Activated B cell treated with CpG ODN at 0.5 μM for 24 hours (primary cell): ENCODE measurements at regions not wholly inside any gene's neighbourhood (a gene's known extent, or its start where the extent isn't known, plus 50 kb on each side); places are given as distances from the start of the nearest gene placed in this dataset.
"Not testable (repeated sequence)": the region's sequence is repeated elsewhere in the genome, so short reads cannot be mapped to it uniquely, and the experiment has no call there.

Experiments used
- ATAC-seq: fragments of 200-7000 bp; cut with Tn5 transposase; one replicate; pipeline ENCODE4 v1.10.0; 2021; ENCODE audit warnings: low read depth, mild to moderate bottlenecking, moderate library complexity
- CTCF ChIA-PET: fragments of 350-600 bp; sonication (Branson Sonifier 250); formaldehyde crosslinking; loops from one replicate; lab custom pipeline; 2021; ENCODE audit warnings: antibody characterized with exemption; lab: Charles Lee
- POLR2A ChIA-PET: fragments of 350-600 bp; sonication (Branson Sonifier 250); formaldehyde crosslinking; loops from one replicate; lab custom pipeline; 2021; ENCODE audit warnings: antibody characterized with exemption; lab: Charles Lee
- DNase-seq: peaks from one replicate; pipeline ENCODE4 v3.0.0; 2022
- H3K27ac Mint-ChIP-seq: one replicate; pipeline ENCODE4 v1.8.0; 2020; ENCODE audit warnings: mixed read lengths
- H3K27me3 Mint-ChIP-seq: one replicate; pipeline ENCODE4 v1.8.0; 2021; ENCODE audit warnings: mixed read lengths
- H3K36me3 Mint-ChIP-seq: one replicate; pipeline ENCODE4 v1.8.0; 2021; ENCODE audit warnings: low read depth, mixed read lengths
- H3K4me1 Mint-ChIP-seq: one replicate; pipeline ENCODE4 v1.8.0; 2021; ENCODE audit warnings: mixed read lengths
- H3K4me3 Mint-ChIP-seq: one replicate; pipeline ENCODE4 v1.8.0; 2020; ENCODE audit warnings: mild to moderate bottlenecking, mixed read lengths
- H3K9me3 Mint-ChIP-seq: one replicate; pipeline ENCODE4 v1.8.0; 2020; ENCODE audit warnings: mixed read lengths
- intact Hi-C: fragments of 100-400 bp; cut with micrococcal nuclease; formaldehyde crosslinking; loops from one replicate; pipeline ENCODE4 v1.15.1; 2024
- TF ChIP-seq, protein P1 (sequence below): fragments of 200-600 bp; IDR thresholded peaks from one replicate; pipeline ENCODE4 v1.8.0; 2022; ENCODE audit warnings: antibody characterized with exemption, mild to moderate bottlenecking

DNA sequence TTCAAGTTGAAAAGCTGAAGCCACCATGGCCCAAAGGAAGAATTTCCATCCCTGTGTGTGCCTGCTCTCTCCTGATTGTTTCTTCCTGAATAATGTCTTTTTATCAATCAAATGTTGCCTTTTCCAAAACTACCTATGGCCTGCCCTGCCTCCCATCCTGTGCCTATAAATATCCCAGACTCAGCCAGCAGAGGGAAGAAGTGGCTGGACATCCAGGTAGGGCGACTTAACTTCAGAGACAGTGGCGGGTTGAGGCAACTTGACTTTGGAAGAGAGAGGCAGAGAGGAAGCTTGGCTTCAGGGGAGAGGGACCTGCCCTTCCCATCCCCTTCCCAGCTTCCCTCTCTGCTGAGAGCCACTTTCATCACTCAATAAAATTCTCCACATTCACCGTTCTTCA is 133.0 kb downstream of the LCA5 start:
- ATAC-seq (no peak), DNase-seq (no peak)
- Mint-ChIP-seq H3K4me3 (no peak overlapping the region), H3K9me3 (no peaks in the 10 kb centered on the region), H3K27me3 (no peaks in the 10 kb centered on the region), H3K27ac (no peak overlapping the region), H3K36me3 (no peaks in the 10 kb centered on the region), H3K4me1 (no peaks in the 10 kb centered on the region)
- intact Hi-C loops = no loop called here
- TF ChIP-seq, protein P1, sequence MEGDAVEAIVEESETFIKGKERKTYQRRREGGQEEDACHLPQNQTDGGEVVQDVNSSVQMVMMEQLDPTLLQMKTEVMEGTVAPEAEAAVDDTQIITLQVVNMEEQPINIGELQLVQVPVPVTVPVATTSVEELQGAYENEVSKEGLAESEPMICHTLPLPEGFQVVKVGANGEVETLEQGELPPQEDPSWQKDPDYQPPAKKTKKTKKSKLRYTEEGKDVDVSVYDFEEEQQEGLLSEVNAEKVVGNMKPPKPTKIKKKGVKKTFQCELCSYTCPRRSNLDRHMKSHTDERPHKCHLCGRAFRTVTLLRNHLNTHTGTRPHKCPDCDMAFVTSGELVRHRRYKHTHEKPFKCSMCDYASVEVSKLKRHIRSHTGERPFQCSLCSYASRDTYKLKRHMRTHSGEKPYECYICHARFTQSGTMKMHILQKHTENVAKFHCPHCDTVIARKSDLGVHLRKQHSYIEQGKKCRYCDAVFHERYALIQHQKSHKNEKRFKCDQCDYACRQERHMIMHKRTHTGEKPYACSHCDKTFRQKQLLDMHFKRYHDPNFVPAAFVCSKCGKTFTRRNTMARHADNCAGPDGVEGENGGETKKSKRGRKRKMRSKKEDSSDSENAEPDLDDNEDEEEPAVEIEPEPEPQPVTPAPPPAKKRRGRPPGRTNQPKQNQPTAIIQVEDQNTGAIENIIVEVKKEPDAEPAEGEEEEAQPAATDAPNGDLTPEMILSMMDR = no peak
- POLR2A ChIA-PET = no interaction called here
- CTCF ChIA-PET = no interaction called here

DNA sequence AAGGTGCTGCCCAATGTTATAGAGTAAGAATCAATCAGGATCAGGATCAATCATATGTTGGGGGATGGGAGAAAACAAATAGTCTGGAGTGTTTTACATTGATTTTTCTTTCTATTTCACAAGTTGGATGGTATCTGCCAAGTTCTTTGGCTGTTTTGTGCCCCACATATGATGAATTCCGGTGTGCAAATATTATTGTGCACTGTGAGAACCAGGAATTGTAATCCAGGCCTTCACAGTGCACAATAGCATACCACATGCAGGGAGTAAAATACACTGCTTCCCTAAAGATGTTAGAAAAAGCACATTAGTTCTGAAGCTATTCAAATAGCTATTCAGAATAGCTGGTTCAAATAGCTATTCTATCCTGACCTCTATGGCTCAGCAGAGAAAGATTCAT is 133.7 kb downstream of the LCA5 start:
- no peaks in the 10 kb centered on the region for H3K9me3 Mint-ChIP-seq
- TF ChIP-seq, protein P1 = no peak
- H3K36me3 Mint-ChIP-seq = no peaks in the 10 kb centered on the region
- no peak overlapping the region for H3K27ac Mint-ChIP-seq
- POLR2A ChIA-PET = no interaction called here
- intact Hi-C loops = no loop called here
- no peak overlapping the region for H3K4me3 Mint-ChIP-seq
- DNase-seq (no peak), ATAC-seq (no peak)
- H3K4me1 Mint-ChIP-seq = no peaks in the 10 kb centered on the region
- H3K27me3 Mint-ChIP-seq = no peaks in the 10 kb centered on the region
- CTCF ChIA-PET = no interaction called here

DNA sequence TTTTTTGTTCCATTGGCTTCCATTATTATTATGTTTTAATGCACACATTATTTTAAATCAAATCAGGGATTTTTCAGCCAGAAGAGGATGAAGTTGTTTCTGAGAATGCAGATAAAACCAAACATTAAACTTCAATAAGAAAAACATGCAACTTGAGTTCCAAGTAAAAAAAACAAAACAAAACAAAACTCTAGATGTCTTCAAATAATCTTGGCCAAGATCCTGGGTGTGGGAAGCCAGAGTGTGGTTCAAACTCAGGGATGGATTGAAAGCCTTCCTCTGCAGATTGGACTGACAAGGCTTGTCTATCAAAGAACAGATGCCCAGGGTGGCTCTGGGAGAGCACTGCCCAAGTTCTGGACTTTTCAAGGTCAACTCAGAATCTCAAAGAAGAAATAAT is 134.1 kb downstream of the LCA5 start:
- ChIA-PET CTCF (no interaction called here), POLR2A (no interaction called here)
- intact Hi-C loops = no loop called here
- DNase-seq = no peak
- H3K27me3 Mint-ChIP-seq = no peaks in the 10 kb centered on the region
- TF ChIP-seq, protein P1 = no peak
- H3K4me3 Mint-ChIP-seq = no peak overlapping the region
- peaks cover 3% of the 10 kb centered on the region for H3K9me3 Mint-ChIP-seq
- H3K4me1 Mint-ChIP-seq = no peaks in the 10 kb centered on the region
- no peaks in the 10 kb centered on the region for H3K36me3 Mint-ChIP-seq
- H3K27ac Mint-ChIP-seq = no peak overlapping the region
- no peak for ATAC-seq

DNA sequence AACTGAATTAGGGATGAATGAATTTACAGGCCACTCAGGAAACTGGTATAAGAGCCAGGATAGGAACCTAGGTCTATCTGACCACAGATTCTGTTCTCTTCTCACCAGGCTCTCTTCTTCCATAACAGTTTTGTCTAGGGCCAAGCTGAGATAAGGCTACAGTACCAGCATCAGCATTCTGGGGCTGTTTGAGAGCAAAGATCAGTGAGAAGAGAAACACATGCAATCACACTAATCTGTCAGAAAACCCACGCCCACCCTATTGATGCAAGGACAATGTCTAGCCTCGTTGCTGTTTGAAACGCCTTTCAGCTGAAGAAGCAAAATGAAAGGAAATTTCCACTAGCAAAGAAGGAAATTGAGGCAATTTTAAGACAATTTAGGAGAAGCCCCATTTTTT is 137.7 kb downstream of the LCA5 start:
- H3K9me3 Mint-ChIP-seq = peaks cover 3% of the 10 kb centered on the region
- H3K4me1 Mint-ChIP-seq = no peaks in the 10 kb centered on the region
- ATAC-seq (no peak), DNase-seq (no peak)
- no peaks in the 10 kb centered on the region for H3K27me3 Mint-ChIP-seq
- no peak overlapping the region for H3K27ac Mint-ChIP-seq
- no peak overlapping the region for H3K4me3 Mint-ChIP-seq
- ChIA-PET CTCF (no interaction called here), POLR2A (no interaction called here)
- intact Hi-C loops = no loop called here
- TF ChIP-seq, protein P1 = no peak
- H3K36me3 Mint-ChIP-seq = no peaks in the 10 kb centered on the region

DNA sequence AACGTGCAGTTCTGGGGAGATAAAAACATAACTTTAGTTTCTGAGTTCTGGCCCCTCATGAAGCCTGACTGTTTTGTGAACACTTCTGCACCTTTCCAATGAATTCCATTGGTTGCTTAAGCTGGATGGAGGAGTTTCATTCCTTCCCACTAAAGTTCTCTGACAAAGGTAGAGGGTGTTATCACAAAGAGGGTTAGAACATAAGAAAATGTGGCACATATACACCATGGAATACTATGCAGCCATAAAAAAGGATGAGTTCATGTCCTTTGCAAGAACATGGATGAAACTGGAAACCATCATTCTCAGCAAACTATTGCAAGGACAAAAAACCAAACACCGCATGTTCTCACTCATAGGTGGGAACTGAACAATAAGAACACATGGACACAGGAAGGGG is 138.6 kb downstream of the LCA5 start:
- CTCF ChIA-PET, H3K4me1 Mint-ChIP-seq: not testable (repeated sequence)

DNA sequence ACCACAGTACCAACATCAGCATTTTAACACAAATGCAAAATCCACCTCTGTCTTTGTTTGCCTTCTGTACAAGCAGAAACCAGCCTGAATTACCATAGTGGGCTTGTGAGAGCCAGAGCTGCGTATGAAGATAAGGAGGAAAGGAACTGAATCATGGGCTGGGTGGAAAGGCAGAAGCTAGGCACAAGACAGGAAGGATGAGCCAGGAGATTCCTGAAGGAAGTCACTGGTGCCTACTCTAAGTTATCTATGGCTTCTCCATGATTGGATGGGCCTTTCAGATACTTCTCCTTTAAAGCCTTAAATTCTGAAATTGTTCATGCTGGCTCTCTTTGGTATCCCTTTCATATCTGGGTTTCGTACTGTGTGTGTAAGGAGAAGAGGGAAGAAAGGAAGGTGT is 140.6 kb downstream of the LCA5 start:
- Mint-ChIP-seq H3K36me3 (no peaks in the 10 kb centered on the region), H3K9me3 (peaks cover 5% of the 10 kb centered on the region), H3K27ac (no peak overlapping the region), H3K4me1 (no peaks in the 10 kb centered on the region), H3K4me3 (no peak overlapping the region), H3K27me3 (no peaks in the 10 kb centered on the region)
- ChIA-PET POLR2A (no interaction called here), CTCF (no interaction called here)
- ATAC-seq = no peak
- DNase-seq = no peak
- intact Hi-C loops = no loop called here
- TF ChIP-seq, protein P1 = no peak

More for the DNA sequence above, 138.6 kb downstream of the LCA5 start:
- DNase-seq, H3K27ac Mint-ChIP-seq, H3K36me3 Mint-ChIP-seq, H3K9me3 Mint-ChIP-seq, H3K4me3 Mint-ChIP-seq, intact Hi-C loops, H3K27me3 Mint-ChIP-seq, ATAC-seq, POLR2A ChIA-PET: not testable (repeated sequence)
